ENCODE measurements at regions not wholly inside any gene's neighbourhood (a gene's known extent, or its start where the extent isn't known, plus 50 kb on each side); places are given as distances from the start of the nearest gene placed in this dataset.

- no peak for TF ChIP-seq ZNF274 (IDR thresholded peaks at IDR 0.05; ENCODE audit: low read depth, low read length)
These were observed 194.4 kb downstream of the CTTN start (continued) for GRCh38 chr11:70592641-70593165.

- H3K4me2 ChIP-seq (ENCODE audit: low read length), result no peak overlapping the region
- DNase-seq (ENCODE audit: low read depth, low spot score) (no peak), ATAC-seq (no peak)
- H3K4me3 ChIP-seq (replicated peaks in 1 of 2; ENCODE audit: low read depth in 1 of 2, low read length in 2 of 2), result no peak overlapping the region
- H3K79me2 ChIP-seq (ENCODE audit: insufficient read depth, low read length), result no peaks in the 10 kb centered on the region
- no TSS peak for BruUV-seq (replicated peaks)
- no peaks in the 10 kb centered on the region for H3K4me1 ChIP-seq (ENCODE audit: control insufficient read depth in 1 of 2, insufficient read depth in 2 of 2, low read length in 2 of 2)
- H3K9me2 ChIP-seq (ENCODE audit: insufficient read depth), result no peaks in the 10 kb centered on the region
- H3K9me3 ChIP-seq (ENCODE audit: control insufficient read depth in 1 of 2, insufficient read depth in 1 of 2, low read depth in 1 of 2, low read length in 2 of 2), result no peaks in the 10 kb centered on the region
- intact Hi-C loops (cut with micrococcal nuclease), result no loop called here
- ChIA-PET CTCF (no interaction called here), RAD21 (ENCODE audit: low non-redundant PET in 1 of 2, low total read pairs in 2 of 2, uncharacterized antibody in 2 of 2, unreplicated experiment in 2 of 2) (no interaction called here), POLR2A (no interaction called here)
- H3K36me3 ChIP-seq (ENCODE audit: control insufficient read depth in 1 of 2, insufficient read depth in 2 of 2, low read length in 2 of 2), result no peaks in the 10 kb centered on the region
- H2AFZ ChIP-seq (ENCODE audit: low read depth, low read length, poor library complexity, severe bottlenecking), result no peak overlapping the region
- H3K9ac ChIP-seq (ENCODE audit: low read length), result no peak overlapping the region
- no peaks in the 10 kb centered on the region for H4K20me1 ChIP-seq (ENCODE audit: insufficient read depth)
- H3K27ac ChIP-seq (ENCODE audit: low read depth, low read length), result no peak overlapping the region
- no peaks in the 10 kb centered on the region for H3K27me3 ChIP-seq (ENCODE audit: insufficient read depth, low read length)
- no peak for TF ChIP-seq CTCF (IDR thresholded peaks at IDR 0.05 in 2 of 3, conservative IDR thresholded peaks at IDR 0.05 in 1 of 3; ENCODE audit: borderline replicate concordance in 1 of 3, insufficient read depth in 1 of 3, low read depth in 2 of 3, low read length in 2 of 3)
- no peak for TF ChIP-seq SRF (IDR thresholded peaks at IDR 0.05; ENCODE audit: low read depth)
- TF ChIP-seq ELF1 (IDR thresholded peaks at IDR 0.05; ENCODE audit: borderline replicate concordance, low read depth), result no peak
- TF ChIP-seq SIN3A (IDR thresholded peaks at IDR 0.05; ENCODE audit: low read depth), result no peak
- TF ChIP-seq POLR2AphosphoS5 (IDR thresholded peaks at IDR 0.05; ENCODE audit: low read depth, low read length), result no peak
- no peak for TF ChIP-seq EZH2phosphoT487 (IDR thresholded peaks at IDR 0.05; ENCODE audit: borderline replicate concordance)
- TF ChIP-seq ATF3 (IDR thresholded peaks at IDR 0.05), result no peak
- no peak for TF ChIP-seq EGR1 (IDR thresholded peaks at IDR 0.05; ENCODE audit: low read depth)
- no peak for TF ChIP-seq CBX3 (IDR thresholded peaks at IDR 0.05; ENCODE audit: low read depth)
- TF ChIP-seq FOSL1 (IDR thresholded peaks at IDR 0.05; ENCODE audit: low read depth), result no peak
- TF ChIP-seq ZNF274 (IDR thresholded peaks at IDR 0.05; ENCODE audit: low read depth, low read length), result no peak
- TF ChIP-seq YY1 (IDR thresholded peaks at IDR 0.05; ENCODE audit: extremely low read depth, insufficient replicate concordance, low read depth, low read length), result no peak
- no peak for TF ChIP-seq SP1 (IDR thresholded peaks at IDR 0.05; ENCODE audit: low read depth)
- no peak for TF ChIP-seq CEBPB (IDR thresholded peaks at IDR 0.05; ENCODE audit: low read depth)
- no peak for TF ChIP-seq REST (IDR thresholded peaks at IDR 0.05; ENCODE audit: low read depth)
- TF ChIP-seq ZBTB33 (IDR thresholded peaks at IDR 0.05; ENCODE audit: extremely low read depth, insufficient replicate concordance, low read length), result no peak
- no peak for TF ChIP-seq TCF7L2 (IDR thresholded peaks at IDR 0.05; ENCODE audit: borderline replicate concordance, extremely low read depth, insufficient read depth, insufficient read length)
- no peak for TF ChIP-seq POLR2A (IDR thresholded peaks at IDR 0.05; ENCODE audit: borderline replicate concordance, extremely low read depth, insufficient read depth, insufficient read length)
These were observed 195.2 kb downstream of the CTTN start for GRCh38 chr11:70593446-70593983.
